HG02973 (cell line): ENCODE measurements at regions not wholly inside any gene's neighbourhood (a gene's known extent, or its start where the extent isn't known, plus 50 kb on each side); places are given as distances from the start of the nearest gene placed in this dataset.

Source experiments
- ATAC-seq: cut with Tn5 transposase; IDR thresholded peaks from one replicate; pipeline ENCODE4 v1.9.1; 2021; ENCODE audit warnings: moderate library complexity; ENCODE audit not compliant: unreplicated experiment

GRCh38 chr11:18878211-18878610, 61.0 kb downstream of the MRGPRX1 start:
- no peak for ATAC-seq

GRCh38 chr11:18865951-18866350, 73.3 kb downstream of the MRGPRX1 start:
- no peak for ATAC-seq

GRCh38 chr11:18865261-18865660, 73.7 kb upstream of the PTPN5 start:
- no peak for ATAC-seq

- no peak for ATAC-seq
These were observed 61.6 kb upstream of the PTPN5 start for GRCh38 chr11:18853086-18853720.

GRCh38 chr11:18849406-18849805, 57.8 kb upstream of the PTPN5 start:
- ATAC-seq = no peak

GRCh38 chr11:18844753-18845367, 53.3 kb upstream of the PTPN5 start:
- ATAC-seq = peak; percentile 50
